CD4-positive, alpha-beta T cell (primary cell): ENCODE measurements at regions not wholly inside any gene's neighbourhood (a gene's known extent, or its start where the extent isn't known, plus 50 kb on each side); places are given as distances from the start of the nearest gene placed in this dataset.

Source experiments
- ATAC-seq: fragments of 200-7000 bp; cut with Tn5 transposase; one replicate; pipeline ENCODE4 v1.10.0; 2022; ENCODE audit warnings: mild to moderate bottlenecking; ENCODE audit not compliant: poor library complexity
- CTCF ChIA-PET: fragments of 350-600 bp; sonication (Branson Sonifier 250); formaldehyde crosslinking; loops from one replicate; lab custom pipeline; 2021; ENCODE audit warnings: antibody characterized with exemption, inconsistent platforms; lab: Charles Lee
- POLR2A ChIA-PET: fragments of 350-600 bp; sonication (Branson Sonifier 250); formaldehyde crosslinking; loops from one replicate; lab custom pipeline; 2021; ENCODE audit warnings: antibody characterized with exemption, inconsistent platforms; lab: Charles Lee
- DNase-seq, 14 experiments: peaks; one replicate each; pipeline ENCODE4 v3.0.0-alpha.2; 2013 to 2020; ENCODE audit warnings: mixed read lengths in 2 of 14
- H3K27ac ChIP-seq, 2 donors: one replicate each; pipeline versions ENCODE4 v1.5.1 to v1.7.0; 2013; ENCODE audit warnings: low read length in 2 of 2, low read depth in 1 of 2, mild to moderate bottlenecking in 1 of 2
- H3K27me3 ChIP-seq, 2 experiments: 1 replicate in 1 of 2; 2 replicates in 1 of 2; pipeline versions ENCODE4 v1.6.1 to v1.7.0; 2013; ENCODE audit warnings: low read length in 2 of 2, control low read depth in 1 of 2, mild to moderate bottlenecking in 1 of 2, moderate library complexity in 1 of 2; ENCODE audit not compliant: insufficient read depth in 2 of 2, control insufficient read depth in 1 of 2
- H3K36me3 ChIP-seq: one replicate; pipeline ENCODE4 v1.6.1; 2013; ENCODE audit warnings: low read length, control low read depth; ENCODE audit not compliant: insufficient read depth
- H3K4me1 ChIP-seq: one replicate; pipeline ENCODE4 v1.6.1; 2013; ENCODE audit warnings: low read length, control low read depth; ENCODE audit not compliant: insufficient read depth
- H3K4me3 ChIP-seq: one replicate; pipeline ENCODE4 v1.5.1; 2013; ENCODE audit warnings: mild to moderate bottlenecking, low read length, moderate library complexity
- H3K9me3 ChIP-seq, 2 experiments: 1 replicate in 1 of 2; 2 replicates in 1 of 2; pipeline versions ENCODE4 v1.6.1 to v1.7.0; 2013; ENCODE audit warnings: low read length in 2 of 2, mild to moderate bottlenecking in 2 of 2, control low read depth in 1 of 2, moderate library complexity in 1 of 2; ENCODE audit not compliant: control insufficient read depth in 1 of 2, insufficient read depth in 1 of 2
- H3K27ac Mint-ChIP-seq: one replicate; pipeline ENCODE4 v1.8.0; 2020; ENCODE audit warnings: mixed read lengths
- H3K27me3 Mint-ChIP-seq: one replicate; pipeline ENCODE4 v1.8.0; 2021; ENCODE audit warnings: mixed read lengths
- H3K36me3 Mint-ChIP-seq: one replicate; pipeline ENCODE4 v1.8.0; 2021; ENCODE audit warnings: low read depth, mixed read lengths
- H3K4me1 Mint-ChIP-seq: one replicate; pipeline ENCODE4 v1.8.0; 2021; ENCODE audit warnings: low read depth, mixed read lengths
- H3K4me3 Mint-ChIP-seq: one replicate; pipeline ENCODE4 v1.8.0; 2020; ENCODE audit warnings: mild to moderate bottlenecking, mixed read lengths
- H3K9me3 Mint-ChIP-seq: one replicate; pipeline ENCODE4 v1.8.0; 2020; ENCODE audit warnings: mixed read lengths
- CTCF ChIP-seq: fragments of 200-600 bp; IDR thresholded peaks from one replicate; pipeline ENCODE4 v1.8.0; 2022; ENCODE audit warnings: antibody characterized with exemption, mild to moderate bottlenecking
- intact Hi-C, 2 experiments: fragments of 100-400 bp; cut with DNase I in 1 of 2; cut with micrococcal nuclease in 1 of 2; formaldehyde crosslinking; loops; one replicate each; pipeline versions ENCODE4 v1.15.1 to v1.9.0; 2023 to 2025; cut with DNase I, micrococcal nuclease

GRCh38 chr1:22330760-22331119 lies 120.9 kb upstream of the ZBTB40 start:
- H3K36me3 Mint-ChIP-seq: no peaks in the 10 kb centered on the region
- H3K9me3 Mint-ChIP-seq: no peaks in the 10 kb centered on the region
- POLR2A ChIA-PET: no interaction called here

GRCh38 chr1:22331618-22332423 lies 119.8 kb upstream of the ZBTB40 start:
- POLR2A ChIA-PET: no interaction called here
- ATAC-seq: no peak

More at GRCh38 chr1:22330760-22331119, 120.9 kb upstream of the ZBTB40 start:
- Histone ChIP-seq H3K36me3 (no peaks in the 10 kb centered on the region), H3K27me3 (peaks cover 0 to 6% of the 10 kb centered on the region in 2 experiments), H3K4me3 (no peak overlapping the region), H3K27ac (no peak overlapping the region), H3K9me3 (peaks cover 0 to 5% of the 10 kb centered on the region in 2 experiments), H3K4me1 (no peaks in the 10 kb centered on the region)
- intact Hi-C loops: no loop called here
- peaks cover 19% of the 10 kb centered on the region for H3K27me3 Mint-ChIP-seq
- no peak for TF ChIP-seq CTCF
- DNase-seq (no peak), ATAC-seq (no peak)
- no peak overlapping the region for H3K4me3 Mint-ChIP-seq
- H3K4me1 Mint-ChIP-seq: no peaks in the 10 kb centered on the region
- no peak overlapping the region for H3K27ac Mint-ChIP-seq
- CTCF ChIA-PET: no interaction called here

GRCh38 chr1:22332424-22332717 lies 119.3 kb upstream of the ZBTB40 start:
- ChIA-PET CTCF (no interaction called here), POLR2A (no interaction called here)
- ATAC-seq (no peak), DNase-seq (no peak)
- Histone ChIP-seq H3K9me3 (peaks cover 0 to 5% of the 10 kb centered on the region in 2 experiments), H3K27ac (no peak overlapping the region), H3K4me1 (no peaks in the 10 kb centered on the region), H3K27me3 (peaks cover 0 to 9% of the 10 kb centered on the region in 2 experiments), H3K36me3 (no peaks in the 10 kb centered on the region), H3K4me3 (no peak overlapping the region)
- no peak overlapping the region for H3K27ac Mint-ChIP-seq
- peaks cover 17% of the 10 kb centered on the region for H3K27me3 Mint-ChIP-seq
- no peaks in the 10 kb centered on the region for H3K36me3 Mint-ChIP-seq
- H3K4me1 Mint-ChIP-seq: no peaks in the 10 kb centered on the region
- intact Hi-C loops: no loop called here
- H3K9me3 Mint-ChIP-seq: no peaks in the 10 kb centered on the region
- no peak overlapping the region for H3K4me3 Mint-ChIP-seq
- no peak for TF ChIP-seq CTCF

More at GRCh38 chr1:22331618-22332423, 119.8 kb upstream of the ZBTB40 start:
- no peak overlapping the region for H3K4me3 ChIP-seq
- peaks cover 0 to 5% of the 10 kb centered on the region in 2 experiments for H3K9me3 ChIP-seq
- H3K27ac ChIP-seq: no peak overlapping the region
- H3K36me3 ChIP-seq: no peaks in the 10 kb centered on the region
- no peak overlapping the region for H3K4me3 Mint-ChIP-seq
- H3K27me3 Mint-ChIP-seq: peaks cover 19% of the 10 kb centered on the region
- H3K36me3 Mint-ChIP-seq: no peaks in the 10 kb centered on the region
- intact Hi-C loops: no loop called here
- H3K27me3 ChIP-seq: peaks cover 0 to 9% of the 10 kb centered on the region in 2 experiments
- CTCF ChIA-PET: no interaction called here
- H3K9me3 Mint-ChIP-seq: no peaks in the 10 kb centered on the region
- H3K27ac Mint-ChIP-seq: no peak overlapping the region
- no peak for TF ChIP-seq CTCF
- no peaks in the 10 kb centered on the region for H3K4me1 Mint-ChIP-seq
- DNase-seq: no peak
- no peaks in the 10 kb centered on the region for H3K4me1 ChIP-seq
